Esophagus muscularis mucosa (tissue), 4 donors: ENCODE measurements at regions not wholly inside any gene's neighbourhood (a gene's known extent, or its start where the extent isn't known, plus 50 kb on each side); places are given as distances from the start of the nearest gene placed in this dataset.

Experiments
- CTCF ChIP-seq, 3 experiments: fragments of 200-600 bp in 2 of 3; fragments of 450-650 bp in 1 of 3; sonication (generic) in 2 of 3; IDR thresholded peaks; one replicate each; pipeline ENCODE4 v1.5.1; 2017 to 2019; ENCODE audit warnings: antibody characterized with exemption in 3 of 3, mild to moderate bottlenecking in 2 of 3, moderate library complexity in 1 of 3
- EP300 ChIP-seq: sonication (generic); formaldehyde crosslinking; IDR thresholded peaks from one replicate; pipeline ENCODE4 v1.6.1; 2017; ENCODE audit warnings: antibody characterized with exemption
- POLR2A ChIP-seq: fragments of 450-650 bp; IDR thresholded peaks from one replicate; pipeline ENCODE4 v1.6.1; 2017; ENCODE audit warnings: antibody characterized with exemption, moderate library complexity, mild to moderate bottlenecking, low read depth
- POLR2AphosphoS5 ChIP-seq, 2 donors: sonication (generic); formaldehyde crosslinking; IDR thresholded peaks; one replicate each; pipeline ENCODE4 v1.6.1; 2017; ENCODE audit warnings: antibody characterized with exemption in 2 of 2

GRCh38 chr12:45577844-45578399, 151.6 kb upstream of the ARID2 start:
- TF ChIP-seq CTCF (IDR thresholded peaks at IDR 0.05) (no peak), POLR2A (no peak), POLR2AphosphoS5 (IDR thresholded peaks at IDR 0.05) (no peak), EP300 (no peak)
